GM21717 (cell line): ENCODE measurements at regions not wholly inside any gene's neighbourhood (a gene's known extent, or its start where the extent isn't known, plus 50 kb on each side); places are given as distances from the start of the nearest gene placed in this dataset.

Experiments
- ATAC-seq: cut with Tn5 transposase; IDR thresholded peaks from one replicate; pipeline ENCODE4 v1.9.1; 2021; ENCODE audit warnings: mild to moderate bottlenecking, moderate library complexity; ENCODE audit not compliant: unreplicated experiment

- no peak for ATAC-seq
Observed at GRCh38 chr5:148708854-148709253, 54.5 kb upstream of the HTR4 start.

GRCh38 chr5:148711961-148712360 is 57.6 kb upstream of the HTR4 start:
- no peak for ATAC-seq

- no peak for ATAC-seq
Observed at GRCh38 chr5:148713735-148714508, 59.6 kb upstream of the HTR4 start.

GRCh38 chr5:148716716-148717115 is 62.4 kb upstream of the HTR4 start:
- ATAC-seq, result no peak

- ATAC-seq, result no peak
Observed at GRCh38 chr5:148717668-148718067, 63.3 kb upstream of the HTR4 start.

GRCh38 chr5:148719605-148720004 is 65.3 kb upstream of the HTR4 start:
- ATAC-seq, result no peak

GRCh38 chr5:148720257-148720656 is 65.9 kb upstream of the HTR4 start:
- ATAC-seq, result no peak

- ATAC-seq, result no peak
Observed at GRCh38 chr5:148723143-148723542, 68.8 kb upstream of the HTR4 start.

GRCh38 chr5:148725675-148726074 is 71.3 kb upstream of the HTR4 start:
- ATAC-seq, result no peak

- no peak for ATAC-seq
Observed at GRCh38 chr5:148729182-148729581, 74.9 kb upstream of the HTR4 start.

- no peak for ATAC-seq
Observed at GRCh38 chr5:148730270-148730669, 75.9 kb upstream of the HTR4 start.

- peak; percentile 85 for ATAC-seq
Observed at GRCh38 chr5:148730942-148731898, 76.9 kb upstream of the HTR4 start.

- ATAC-seq, result no peak
Observed at GRCh38 chr5:148732692-148733091, 78.4 kb upstream of the HTR4 start.

- no peak for ATAC-seq
Observed at GRCh38 chr5:148733601-148734438, 79.5 kb upstream of the HTR4 start.

GRCh38 chr5:148734518-148734917 is 80.2 kb upstream of the HTR4 start:
- ATAC-seq, result no peak

GRCh38 chr5:148735301-148735835 is 81.0 kb upstream of the HTR4 start:
- ATAC-seq, result no peak

- ATAC-seq, result no peak
Observed at GRCh38 chr5:148739023-148739422, 84.7 kb upstream of the HTR4 start.

GRCh38 chr5:148739524-148739923 is 85.2 kb upstream of the HTR4 start:
- ATAC-seq, result no peak

- no peak for ATAC-seq
Observed at GRCh38 chr5:148740079-148740858, 85.9 kb upstream of the HTR4 start.
